ENCODE measurements at regions not wholly inside any gene's neighbourhood (a gene's known extent, or its start where the extent isn't known, plus 50 kb on each side); places are given as distances from the start of the nearest gene placed in this dataset.
"Not testable (repeated sequence)": the region's sequence is repeated elsewhere in the genome, so short reads cannot be mapped to it uniquely, and the experiment has no call there.

- no peak overlapping the region for H3K27ac ChIP-seq
- WGBS, 3 donors = 4 to 16% (median 6%) methylated on average over 1 of the region's 1 CpG
- H3K9me3 ChIP-seq = no peaks in the 10 kb centered on the region
- no peak overlapping the region for H3K4me3 ChIP-seq
- DNase-seq = no peak
- no peaks in the 10 kb centered on the region for H3K4me1 ChIP-seq (ENCODE audit: insufficient read depth)
- no peaks in the 10 kb centered on the region for H3K36me3 ChIP-seq
- intact Hi-C loops (cut with DNase I) = no loop called here
- TF ChIP-seq CTCF (IDR thresholded peaks at IDR 0.05) (no peak), EP300 (IDR thresholded peaks at IDR 0.05) (no peak), POLR2A (IDR thresholded peaks at IDR 0.05) (no peak)
- H3K27me3 ChIP-seq = no peaks in the 10 kb centered on the region
These were observed 297.6 kb upstream of the INTU start for GRCh38 chr4:127335073-127335620.

GRCh38 chr4:127335732-127336131 lies 297.0 kb upstream of the INTU start:
- Histone ChIP-seq H3K27me3 (no peaks in the 10 kb centered on the region), H3K36me3 (no peaks in the 10 kb centered on the region), H3K27ac (no peak overlapping the region), H3K4me1 (ENCODE audit: insufficient read depth) (no peaks in the 10 kb centered on the region), H3K4me3 (no peak overlapping the region), H3K9me3 (no peaks in the 10 kb centered on the region)
- TF ChIP-seq EP300 (IDR thresholded peaks at IDR 0.05) (no peak), CTCF (IDR thresholded peaks at IDR 0.05) (no peak), POLR2A (IDR thresholded peaks at IDR 0.05) (no peak)
- DNase-seq = no peak
- 7 to 25% (median 24%) methylated on average over 1 of the region's 1 CpG for WGBS, 3 donors
- intact Hi-C loops (cut with DNase I) = no loop called here

GRCh38 chr4:127343123-127343522 lies 289.6 kb upstream of the INTU start:
- H3K36me3 ChIP-seq; H3K27me3 ChIP-seq; H3K9me3 ChIP-seq; H3K4me1 ChIP-seq (ENCODE audit: insufficient read depth); DNase-seq; H3K27ac ChIP-seq; H3K4me3 ChIP-seq; intact Hi-C loops (cut with DNase I): not testable (repeated sequence)
- 75 to 89% (median 86%) methylated on average over 3 of the region's 3 CpGs for WGBS, 3 donors

GRCh38 chr4:127344071-127344470 lies 288.7 kb upstream of the INTU start:
- no peak for DNase-seq
- TF ChIP-seq EP300 (IDR thresholded peaks at IDR 0.05) = no peak
- no peak for TF ChIP-seq POLR2A (IDR thresholded peaks at IDR 0.05)
- TF ChIP-seq CTCF (IDR thresholded peaks at IDR 0.05) = no peak
- intact Hi-C loops (cut with DNase I) = no loop called here
- Histone ChIP-seq H3K27me3 (no peaks in the 10 kb centered on the region), H3K4me1 (ENCODE audit: insufficient read depth) (no peaks in the 10 kb centered on the region), H3K9me3 (no peaks in the 10 kb centered on the region), H3K4me3 (no peak overlapping the region), H3K27ac (no peak overlapping the region), H3K36me3 (no peaks in the 10 kb centered on the region)
- 85 to 91% (median 89%) methylated on average over 3 of the region's 3 CpGs for WGBS, 3 donors

- TF ChIP-seq CTCF (IDR thresholded peaks at IDR 0.05) (no peak), POLR2A (IDR thresholded peaks at IDR 0.05) (no peak), EP300 (IDR thresholded peaks at IDR 0.05) (no peak)
- intact Hi-C loops (cut with DNase I) = no loop called here
- Histone ChIP-seq H3K9me3 (no peaks in the 10 kb centered on the region), H3K4me3 (no peak overlapping the region), H3K27ac (no peak overlapping the region), H3K27me3 (no peaks in the 10 kb centered on the region), H3K36me3 (no peaks in the 10 kb centered on the region), H3K4me1 (ENCODE audit: insufficient read depth) (no peaks in the 10 kb centered on the region)
- no peak for DNase-seq
- WGBS, 3 donors = 45 to 63% (median 53%) methylated on average over 2 of the region's 2 CpGs
These were observed 284.8 kb upstream of the INTU start for GRCh38 chr4:127347936-127348335.
